NCI-H748 treated with DMSO at 0.1 percent for 48 hours (cell line): ENCODE measurements at regions not wholly inside any gene's neighbourhood (a gene's known extent, or its start where the extent isn't known, plus 50 kb on each side); places are given as distances from the start of the nearest gene placed in this dataset.

Experiments used
- DNase-seq: peaks from one replicate; lab custom pipeline; 2025; lab: John Stamatoyannopoulos, UW

DNA sequence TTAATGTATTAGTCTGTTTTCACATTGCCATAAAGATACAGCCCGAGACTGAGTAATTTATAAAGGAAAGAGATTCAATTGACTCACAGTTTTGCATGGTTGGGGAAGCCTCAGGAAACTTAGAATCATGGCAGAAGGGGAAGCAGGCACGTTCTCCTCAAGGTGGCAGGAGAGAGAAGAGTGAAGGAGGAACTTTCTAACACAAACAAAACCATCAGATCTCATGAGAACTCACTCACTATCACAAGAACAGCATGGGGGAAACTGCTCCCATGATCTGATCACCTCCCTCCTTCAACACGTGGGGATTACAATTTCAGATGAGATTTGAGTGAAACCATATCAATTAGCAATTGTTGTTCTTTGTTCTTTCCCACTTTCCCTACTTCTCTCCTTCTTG is 689.0 kb upstream of the SLITRK1 start:
- no peak for DNase-seq

DNA sequence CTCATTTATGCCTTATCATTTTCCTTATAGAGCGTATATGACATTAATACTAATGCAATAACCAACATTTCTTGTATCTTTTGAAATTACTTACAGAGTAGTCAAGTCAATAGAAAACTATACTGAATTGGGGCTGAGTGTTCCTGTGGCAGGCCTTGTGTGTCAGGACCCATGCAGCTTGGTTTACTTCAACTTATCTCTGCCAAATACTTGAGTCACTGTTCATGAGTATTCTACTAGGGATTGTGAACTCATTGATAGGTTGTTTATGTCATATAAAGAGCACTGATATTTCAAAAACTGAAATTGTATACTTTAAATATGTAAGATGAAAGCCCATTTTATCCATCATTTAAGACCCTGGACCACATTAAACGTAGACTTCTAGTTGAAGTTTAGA is 688.6 kb upstream of the SLITRK1 start:
- no peak for DNase-seq

DNA sequence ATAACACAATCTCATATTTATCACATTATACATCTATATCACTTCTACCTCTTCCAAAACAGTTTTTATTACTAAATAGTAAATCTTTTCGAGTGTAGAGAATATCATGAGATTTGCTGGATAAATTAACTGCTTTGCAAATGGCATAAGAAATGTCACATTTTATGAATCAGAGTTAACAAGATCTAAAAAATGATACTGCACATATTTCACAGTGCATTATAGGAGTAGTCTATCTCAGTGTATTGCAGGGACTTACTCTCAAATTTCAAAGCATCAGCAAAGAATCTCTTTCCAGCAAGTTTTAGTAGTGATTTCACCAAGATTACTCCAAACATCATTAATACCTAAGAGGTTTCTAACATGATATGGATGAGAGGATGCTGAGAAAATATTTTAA is 687.1 kb upstream of the SLITRK1 start:
- no peak for DNase-seq

- DNase-seq: no peak
These were observed 685.6 kb upstream of the SLITRK1 start for GRCh38 chr13:84567848-84568247.

DNA sequence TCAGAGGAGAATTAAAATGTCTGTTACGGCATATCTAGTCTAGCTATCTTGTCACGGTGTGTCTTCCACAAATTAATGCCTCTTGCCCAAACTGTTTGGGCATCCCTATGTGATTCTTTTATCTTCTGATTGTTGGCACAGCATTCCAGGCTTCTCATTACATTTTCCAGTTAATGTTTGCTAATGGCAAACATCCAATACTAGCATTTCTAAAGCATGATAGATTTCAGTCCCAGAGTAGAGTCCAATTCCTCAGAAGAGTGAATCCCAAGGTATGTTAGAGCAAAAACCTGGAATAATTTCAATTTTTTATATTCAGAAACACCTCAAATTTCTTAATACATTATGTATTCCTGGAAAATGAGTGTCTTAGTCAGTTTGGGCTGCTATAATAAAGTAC is 684.5 kb upstream of the SLITRK1 start:
- peak; percentile 58 for DNase-seq

- peak; percentile 75 for DNase-seq
These were observed 681.3 kb upstream of the SLITRK1 start for GRCh38 chr13:84563611-84564010.

DNA sequence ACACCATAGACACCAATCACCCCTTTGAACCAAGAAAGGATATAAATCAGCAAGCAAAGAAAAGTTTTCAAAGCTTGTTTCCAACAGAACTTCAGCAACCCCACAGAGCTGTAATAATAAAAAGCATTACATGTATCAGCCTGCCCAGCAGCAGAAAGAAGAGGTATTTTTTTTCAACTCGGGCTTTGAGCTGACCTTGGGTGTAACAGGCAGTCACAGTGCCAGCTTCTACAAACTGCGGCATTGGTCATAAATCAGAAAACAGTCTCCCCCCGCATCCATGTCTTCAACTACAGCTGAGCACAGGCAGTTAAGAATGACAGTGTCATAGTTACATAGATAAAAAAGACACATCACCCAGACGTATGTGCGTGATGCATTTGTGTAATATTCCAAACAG is 671.0 kb upstream of the SLITRK1 start:
- DNase-seq: no peak

DNA sequence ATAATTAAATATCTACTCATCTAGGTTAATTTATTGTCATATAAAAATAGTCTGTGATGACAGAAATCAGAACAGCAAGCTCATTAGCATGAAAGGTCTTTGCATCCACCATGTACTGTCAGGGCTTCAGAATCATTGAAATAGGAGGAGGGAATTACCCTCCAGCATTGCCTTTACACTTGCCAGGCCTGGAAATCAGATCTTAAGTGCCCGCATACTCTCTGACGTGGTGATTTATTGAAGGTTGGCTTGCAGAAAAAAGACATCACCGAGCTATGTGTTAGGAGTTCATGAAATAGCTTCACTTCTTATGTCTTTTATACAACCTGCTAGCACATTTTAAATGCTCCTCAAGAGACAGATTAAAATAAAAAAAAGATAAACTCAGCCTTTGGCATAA is 661.7 kb upstream of the SLITRK1 start:
- DNase-seq: no peak

- DNase-seq: no peak
These were observed 660.1 kb upstream of the SLITRK1 start for GRCh38 chr13:84542348-84542747.

DNA sequence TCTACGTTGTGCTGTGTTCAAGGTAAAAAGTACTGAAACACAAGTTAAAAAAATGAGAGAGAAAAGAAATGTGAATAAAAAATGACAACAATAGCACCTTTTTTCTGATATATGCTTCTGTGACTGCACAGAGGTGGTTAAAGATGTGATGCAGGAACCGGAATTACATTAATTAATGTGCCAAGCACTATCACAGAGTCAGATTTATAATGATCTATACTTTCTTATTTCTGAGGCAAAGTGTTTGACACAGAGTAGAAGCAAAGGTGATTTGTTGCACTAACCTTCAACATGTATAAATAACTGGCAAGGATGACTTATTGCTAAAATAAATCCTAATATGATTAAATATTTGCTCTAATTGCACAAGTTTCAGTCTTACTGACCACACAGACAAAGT is 654.6 kb upstream of the SLITRK1 start:
- DNase-seq: no peak

- DNase-seq: no peak
These were observed 646.3 kb upstream of the SLITRK1 start for GRCh38 chr13:84528408-84529070.

- no peak for DNase-seq
These were observed 643.6 kb upstream of the SLITRK1 start for GRCh38 chr13:84525865-84526264.

DNA sequence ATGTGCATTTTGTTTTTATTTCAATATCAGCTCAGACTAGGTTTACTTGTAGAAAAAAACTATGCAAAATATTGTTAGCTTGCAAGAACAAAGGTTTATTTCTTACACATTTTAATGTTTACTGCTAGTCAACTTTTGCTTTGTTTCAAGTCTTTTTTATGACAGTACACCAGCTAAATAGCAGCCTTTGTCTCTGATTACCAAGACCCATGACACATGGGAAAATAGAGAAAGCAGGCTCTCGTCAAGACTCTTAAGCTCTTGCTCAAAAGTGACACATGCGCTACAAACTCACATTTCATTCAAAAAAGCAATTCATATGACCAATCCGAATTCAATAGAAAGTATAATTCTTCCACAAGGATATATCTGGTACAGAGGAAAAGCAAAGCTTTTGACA is 642.3 kb upstream of the SLITRK1 start:
- DNase-seq: no peak

DNA sequence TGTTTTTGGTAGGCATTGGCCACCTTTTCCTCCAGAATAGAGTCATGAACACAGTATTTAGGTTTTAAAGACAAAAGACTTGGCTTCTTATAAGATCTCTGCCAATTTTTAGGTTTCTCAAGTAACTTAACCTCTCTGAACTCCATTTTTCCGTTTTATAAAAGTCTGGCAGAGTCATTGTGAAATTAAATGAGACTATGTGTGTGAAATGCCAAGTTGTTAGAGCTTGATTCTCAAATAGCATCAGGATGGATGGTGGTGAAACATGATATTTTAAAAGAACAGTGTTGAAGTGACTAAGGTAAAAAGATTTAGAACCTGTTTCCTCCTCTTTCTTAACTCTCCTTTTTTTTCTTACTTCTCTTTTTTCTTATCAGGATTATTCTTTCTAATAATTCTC is 617.7 kb upstream of the SLITRK1 start:
- DNase-seq: no peak

DNA sequence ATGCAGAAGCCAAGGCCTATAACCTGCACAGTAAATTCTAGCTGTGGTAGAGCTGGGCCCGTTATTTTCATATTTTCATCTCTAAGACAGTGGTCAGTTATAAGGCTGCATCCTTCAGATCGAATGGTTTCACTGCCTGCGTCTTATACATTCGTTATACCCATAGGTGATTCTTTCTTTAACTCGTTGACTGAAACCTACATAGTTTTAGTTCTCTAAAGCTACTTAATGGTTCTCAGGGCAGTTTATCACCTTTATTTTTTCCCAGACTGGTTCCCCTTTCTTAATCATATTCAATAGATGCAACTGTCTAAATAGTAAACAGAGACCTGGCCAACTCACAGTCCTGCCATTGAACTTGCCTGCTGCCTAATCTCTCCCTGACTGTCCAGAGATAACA is 615.3 kb upstream of the SLITRK1 start:
- no peak for DNase-seq

DNA sequence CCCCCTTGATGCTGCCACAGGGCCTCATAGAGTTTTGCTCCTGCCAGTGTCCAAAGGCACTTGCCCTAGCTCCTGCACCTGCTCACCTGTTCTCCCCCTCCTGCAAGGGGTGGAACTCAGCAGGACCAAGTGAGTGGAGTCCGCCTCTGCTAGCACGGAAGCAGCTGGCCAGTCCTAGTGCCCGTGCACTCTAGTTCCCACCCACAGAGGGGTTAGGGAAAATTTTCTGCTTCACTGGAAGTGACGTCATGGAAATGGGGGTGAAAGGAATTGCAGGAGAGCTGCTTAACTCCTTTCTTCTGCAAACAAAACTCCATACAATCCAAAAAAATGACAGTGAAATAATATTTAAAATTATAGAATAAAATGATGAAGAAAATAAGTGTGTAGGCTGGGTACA is 609.7 kb upstream of the SLITRK1 start:
- no peak for DNase-seq

DNA sequence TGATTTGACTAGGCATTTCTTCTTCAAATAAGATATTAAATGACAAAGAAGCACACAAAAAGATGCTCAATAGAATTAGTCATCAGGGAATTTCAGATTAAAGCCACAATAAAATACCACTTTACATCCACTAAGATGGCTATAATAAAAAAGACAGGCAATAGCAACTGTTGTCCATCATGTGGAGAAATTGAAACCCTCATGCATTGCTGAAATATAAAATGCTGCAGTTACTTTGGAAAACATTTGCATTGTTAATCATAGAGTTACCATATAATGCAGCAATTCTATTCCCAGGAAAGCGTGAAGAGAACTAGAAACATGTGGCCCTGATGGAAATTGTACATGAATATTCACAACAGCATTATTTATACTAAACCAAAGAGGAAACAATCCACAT is 605.5 kb upstream of the SLITRK1 start:
- no peak for DNase-seq

GRCh38 chr13:84481958-84482357 is 599.7 kb upstream of the SLITRK1 start:
- DNase-seq: no peak

- DNase-seq: no peak
These were observed 597.4 kb upstream of the SLITRK1 start for GRCh38 chr13:84479656-84480055.

- no peak for DNase-seq
These were observed 588.3 kb upstream of the SLITRK1 start for GRCh38 chr13:84470528-84470927.

DNA sequence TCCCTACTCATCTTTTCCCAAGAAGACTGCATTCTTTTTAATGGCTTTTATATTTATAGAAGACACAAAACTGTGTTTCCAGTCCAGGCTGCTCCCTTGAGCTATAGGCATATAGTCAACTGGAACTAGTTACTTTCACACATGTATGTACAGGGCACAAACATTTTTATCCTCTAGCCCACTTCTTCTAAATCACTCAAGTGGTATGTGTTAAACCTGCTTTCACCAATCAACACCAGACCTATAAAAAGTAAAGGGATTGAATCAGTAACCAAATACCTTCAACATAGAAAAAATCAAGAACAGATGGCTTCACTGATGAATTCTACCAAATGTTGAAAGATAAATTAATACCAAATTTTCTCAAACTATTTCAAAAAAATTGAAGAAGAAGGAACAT is 584.2 kb upstream of the SLITRK1 start:
- no peak for DNase-seq

GRCh38 chr13:84460989-84461388 is 578.7 kb upstream of the SLITRK1 start:
- no peak for DNase-seq

DNA sequence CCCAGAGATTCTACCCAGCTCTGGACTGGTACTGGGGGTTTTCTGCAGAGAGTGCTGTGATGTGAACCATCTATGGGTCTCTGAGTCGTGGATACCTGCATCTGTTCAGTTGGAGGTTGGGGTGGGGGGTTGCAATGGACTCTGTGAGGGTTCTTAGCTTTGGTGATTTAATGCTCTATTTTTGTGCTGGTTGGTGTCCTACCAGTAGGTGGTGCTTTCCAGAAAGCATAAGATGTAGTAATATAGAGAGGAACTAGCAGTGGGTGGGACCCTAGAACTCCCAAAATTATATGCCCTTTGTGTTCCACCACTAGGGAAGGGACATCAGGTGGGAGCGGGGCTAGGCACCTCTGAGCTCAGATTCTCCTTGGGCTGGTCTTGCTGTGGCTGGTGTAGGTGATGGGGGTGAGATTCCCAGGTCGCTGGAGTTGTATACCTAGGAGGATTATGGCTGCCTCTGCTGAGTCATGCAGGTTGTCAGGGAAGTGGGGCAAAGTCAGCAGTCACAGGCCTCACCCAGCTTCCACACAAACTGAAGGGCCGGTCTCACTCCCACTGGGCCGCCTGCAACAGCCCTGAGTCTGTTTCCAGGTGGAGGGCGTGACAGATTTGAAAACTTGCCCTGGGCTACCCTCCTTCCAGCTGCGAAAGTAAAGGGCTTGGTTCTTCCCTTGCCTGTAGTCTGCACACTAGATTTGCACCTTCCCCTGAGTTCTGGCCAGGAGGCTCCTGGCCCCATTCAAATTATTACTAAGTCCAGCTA is 573.0 kb upstream of the SLITRK1 start:
- no peak for DNase-seq

GRCh38 chr13:84447640-84447978 is 565.3 kb upstream of the SLITRK1 start:
- DNase-seq: no peak
